Ammon's horn (tissue), 1 donor: ENCODE measurements at regions not wholly inside any gene's neighbourhood (a gene's known extent, or its start where the extent isn't known, plus 50 kb on each side); places are given as distances from the start of the nearest gene placed in this dataset.
"Not testable (repeated sequence)": the region's sequence is repeated elsewhere in the genome, so short reads cannot be mapped to it uniquely, and the experiment has no call there.

Experiments
- DNase-seq: peaks from one replicate; pipeline ENCODE4 v3.0.0-alpha.2; 2016; ENCODE audit warnings: low spot score

GRCh38 chr1:191752342-191752741 lies 405.9 kb upstream of the RGS18 start:
- DNase-seq: no peak

- DNase-seq: no peak
Observed at GRCh38 chr1:191760016-191760415, 398.2 kb upstream of the RGS18 start.

- DNase-seq: no peak
Observed at GRCh38 chr1:191788551-191788950, 369.7 kb upstream of the RGS18 start.

DNA sequence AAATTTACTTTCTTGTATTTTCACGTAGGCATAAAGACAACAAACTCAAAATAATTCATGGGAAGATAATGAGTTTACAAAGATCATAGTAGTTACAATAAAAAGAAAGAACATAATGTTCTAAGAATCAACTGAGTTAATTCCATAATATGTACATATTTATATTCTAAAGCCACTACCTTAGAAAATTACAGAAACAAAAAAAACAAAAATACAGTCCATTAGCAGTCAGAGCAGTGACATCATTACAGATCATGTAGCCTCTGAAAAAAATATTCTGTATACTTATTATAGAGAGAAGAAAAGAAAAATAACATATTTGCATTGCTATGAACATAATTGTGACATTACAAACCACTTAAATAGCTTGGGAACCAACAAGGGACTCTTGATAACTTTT lies 360.1 kb upstream of the RGS18 start:
- no peak for DNase-seq

GRCh38 chr1:191804311-191804710 lies 354.0 kb upstream of the RGS18 start:
- no peak for DNase-seq

GRCh38 chr1:191813593-191813992 lies 344.7 kb upstream of the RGS18 start:
- DNase-seq: not testable (repeated sequence)

DNA sequence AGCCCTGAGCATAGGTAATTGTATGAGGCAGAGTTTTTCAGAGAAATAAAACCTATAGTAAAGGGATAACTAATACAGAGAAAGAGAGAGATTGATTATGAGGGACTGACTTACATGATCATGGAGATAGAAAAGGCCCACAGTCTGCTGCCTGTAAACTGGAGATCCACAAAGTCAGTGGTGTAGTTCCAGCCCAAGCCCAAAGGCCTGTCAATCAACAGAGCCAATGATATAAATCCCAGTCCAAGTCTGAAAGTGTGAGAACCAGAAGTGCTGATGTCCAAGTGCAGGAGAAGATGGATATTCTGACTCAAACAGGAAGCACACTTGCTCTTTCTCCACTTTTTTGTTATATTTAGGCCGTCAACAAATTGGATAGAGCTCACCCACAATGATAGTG lies 340.1 kb upstream of the RGS18 start:
- no peak for DNase-seq

DNA sequence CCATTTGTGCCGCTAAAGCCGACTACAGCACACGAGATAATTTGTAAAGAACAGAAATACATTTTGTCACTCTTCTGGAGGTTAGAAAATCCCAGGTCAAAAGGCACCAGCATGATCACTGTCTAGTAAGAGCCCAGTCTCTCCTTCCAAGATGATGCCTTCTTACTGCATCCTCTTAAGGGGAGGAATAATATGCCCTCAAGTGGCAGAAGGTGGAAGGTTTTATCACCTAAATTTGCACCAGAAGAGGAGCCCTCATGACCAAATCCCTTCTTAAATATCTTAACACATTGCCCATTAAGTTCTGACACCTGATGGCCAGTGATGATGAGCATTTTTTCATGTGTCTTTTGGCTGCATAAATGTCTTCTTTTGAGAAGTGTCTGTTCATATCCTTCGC lies 326.7 kb upstream of the RGS18 start:
- no peak for DNase-seq

DNA sequence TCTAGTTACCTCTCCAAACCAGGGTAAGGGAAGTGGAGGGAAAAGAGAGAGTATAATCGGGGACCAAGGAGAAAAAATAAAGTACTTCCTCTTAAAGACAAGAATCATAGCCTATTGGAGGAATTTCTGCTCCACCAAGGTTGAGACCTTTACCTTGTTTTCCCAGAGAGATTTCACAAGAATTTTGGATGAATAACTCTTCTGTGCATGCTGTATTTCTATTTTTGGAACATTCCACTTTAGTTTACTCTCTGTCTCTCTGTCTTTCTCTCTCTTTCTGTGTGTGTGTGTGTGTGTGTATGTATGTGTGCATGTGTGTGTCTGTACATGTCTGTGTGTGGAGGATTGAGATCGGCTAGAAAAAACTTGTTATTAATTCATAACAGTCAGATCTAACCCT lies 318.4 kb upstream of the RGS18 start:
- no peak for DNase-seq

DNA sequence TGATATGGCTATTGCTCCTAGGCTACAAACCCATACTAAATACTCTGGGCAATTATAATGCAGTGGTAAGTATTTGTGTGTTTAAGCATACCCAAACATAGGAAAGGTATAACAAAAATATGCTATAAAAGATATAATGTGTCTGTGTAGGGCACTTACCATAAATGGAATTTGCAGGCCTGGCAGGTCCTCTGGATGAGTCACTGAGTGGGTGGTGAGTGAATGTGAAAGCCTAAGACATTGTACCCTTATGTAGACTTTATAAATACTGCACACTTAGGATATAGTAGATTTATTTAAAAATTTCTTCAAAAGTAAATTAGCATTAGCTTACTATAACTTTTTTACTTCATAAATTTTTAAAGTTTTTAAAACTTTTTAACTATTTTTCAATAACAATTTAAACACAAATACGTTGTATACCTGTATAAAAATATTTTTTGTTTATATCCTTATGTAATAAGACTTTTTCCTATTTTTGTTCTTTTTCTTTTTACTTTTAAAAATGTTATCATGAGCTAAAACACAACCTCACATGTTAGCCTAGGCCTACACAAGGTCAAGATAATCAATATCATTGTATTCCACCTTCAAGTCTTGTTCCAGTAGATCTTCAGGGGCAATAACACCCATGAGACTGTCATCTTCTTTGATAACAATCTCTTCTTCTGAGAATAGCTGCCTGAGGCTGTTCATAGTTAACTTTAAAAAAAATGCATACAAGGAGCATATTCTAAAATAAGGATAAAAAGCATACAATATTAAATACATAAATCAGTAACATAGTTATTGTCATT lies 306.3 kb upstream of the RGS18 start:
- DNase-seq: no peak

DNA sequence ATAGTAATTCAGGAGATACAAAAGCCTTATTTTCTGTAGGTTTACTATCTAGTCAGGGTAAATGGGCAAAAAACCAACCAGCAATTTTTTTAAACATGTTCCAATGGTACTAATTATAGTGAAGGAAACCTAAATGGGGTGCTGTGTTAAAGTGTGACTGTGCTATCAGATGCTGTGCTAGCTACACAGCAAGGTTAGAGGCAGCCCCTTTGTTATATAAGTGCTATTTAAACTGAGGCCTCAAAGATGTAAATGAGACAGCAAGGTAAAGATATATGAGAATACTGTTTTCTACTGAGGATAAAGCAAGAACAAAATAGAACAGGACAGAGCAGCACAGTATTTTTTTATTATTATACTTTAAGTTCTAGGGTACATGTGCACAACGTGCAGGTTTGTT lies 305.4 kb upstream of the RGS18 start:
- DNase-seq: no peak

DNA sequence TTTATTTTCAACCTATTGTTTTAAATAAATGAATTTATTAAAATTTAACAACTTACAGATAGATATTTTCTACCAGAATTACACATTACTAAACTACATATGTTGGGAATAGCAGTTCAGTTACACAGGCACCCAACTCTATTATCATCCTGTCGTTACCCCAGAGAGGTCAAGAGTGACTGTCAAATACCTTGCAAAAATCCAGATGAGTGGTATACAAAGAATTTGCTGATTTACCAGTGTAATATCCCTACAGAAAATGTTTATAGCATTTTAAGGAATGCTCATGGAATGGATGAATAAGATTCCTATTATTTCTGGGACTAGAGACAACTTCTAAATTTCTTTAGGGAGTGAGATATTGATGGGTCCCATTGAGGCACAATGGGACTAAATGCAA lies 300.7 kb upstream of the RGS18 start:
- no peak for DNase-seq

DNA sequence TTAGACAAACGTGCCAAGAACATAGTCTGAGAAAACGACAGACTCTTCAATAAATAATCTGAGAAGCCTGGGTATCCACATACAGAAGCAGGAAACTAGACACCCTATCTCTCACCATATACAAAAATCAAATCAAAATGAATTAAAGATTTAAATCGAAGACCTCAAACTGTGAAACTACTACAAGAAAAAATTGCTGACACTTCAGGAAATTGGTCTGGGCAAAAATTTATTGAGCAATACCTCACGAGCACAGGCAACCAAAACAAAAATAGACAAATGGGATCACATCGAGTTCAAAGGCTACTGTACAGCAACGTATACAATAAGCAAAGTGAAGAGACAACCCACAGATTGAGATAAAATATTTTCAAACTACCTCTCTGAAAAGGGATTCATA lies 292.8 kb upstream of the RGS18 start:
- DNase-seq: no peak

DNA sequence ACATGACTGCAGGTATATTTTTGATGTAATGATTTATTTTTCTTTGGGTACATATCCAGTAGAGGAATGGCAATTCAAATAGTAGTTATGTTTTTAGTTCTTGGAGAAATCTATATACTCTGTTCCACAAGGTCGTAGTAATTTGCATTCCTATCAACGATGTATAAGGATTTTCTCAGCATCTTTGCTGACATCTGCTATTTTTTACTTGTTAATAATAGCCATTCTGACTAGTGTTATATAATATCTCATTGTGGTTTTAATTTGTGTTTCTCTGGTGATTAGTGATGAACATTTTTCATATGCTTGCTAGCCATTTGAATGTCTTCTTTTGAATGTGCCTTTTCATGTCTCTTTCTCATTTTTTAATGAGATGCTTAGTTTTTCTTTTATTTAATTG lies 292.1 kb upstream of the RGS18 start:
- no peak for DNase-seq

- no peak for DNase-seq
Observed at GRCh38 chr1:191869790-191870312, 288.4 kb upstream of the RGS18 start.

GRCh38 chr1:191870490-191870889 lies 287.8 kb upstream of the RGS18 start:
- DNase-seq: no peak

GRCh38 chr1:191875994-191876393 lies 282.3 kb upstream of the RGS18 start:
- no peak for DNase-seq

GRCh38 chr1:191876631-191877030 lies 281.6 kb upstream of the RGS18 start:
- DNase-seq: no peak

- no peak for DNase-seq
Observed at GRCh38 chr1:191882870-191883269, 275.4 kb upstream of the RGS18 start.

- no peak for DNase-seq
Observed at GRCh38 chr1:191886977-191887376, 271.3 kb upstream of the RGS18 start.

DNA sequence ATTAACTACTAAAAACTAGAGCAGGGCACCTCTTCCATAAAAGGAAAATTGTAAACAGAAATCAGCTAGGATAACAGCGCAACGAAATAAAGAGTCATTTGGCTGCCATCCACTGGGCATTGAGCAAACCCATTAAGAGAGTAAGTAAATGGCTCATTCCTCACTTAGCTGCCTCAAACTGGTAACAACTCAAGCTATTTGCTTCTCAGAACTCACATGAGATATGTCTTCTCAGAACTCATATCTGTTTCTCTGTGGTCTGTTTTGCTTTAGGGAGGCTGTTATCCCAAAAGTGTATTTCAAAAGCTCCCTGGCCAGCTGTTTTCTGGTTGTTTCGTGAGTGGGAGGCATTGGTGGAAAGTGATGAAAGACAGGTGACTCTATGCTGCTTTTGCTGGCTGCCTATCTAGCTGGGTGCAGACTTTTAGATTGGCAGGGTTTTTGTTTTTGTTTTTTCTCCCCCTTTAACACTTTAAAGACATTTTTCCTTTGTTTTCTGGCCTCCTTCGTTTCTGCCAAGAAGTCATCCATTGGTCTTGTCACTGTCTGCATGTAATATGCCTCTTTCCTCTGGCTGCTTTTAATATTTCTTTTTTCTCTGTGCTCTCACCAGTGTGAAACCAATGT lies 269.2 kb upstream of the RGS18 start:
- no peak for DNase-seq

- no peak for DNase-seq
Observed at GRCh38 chr1:191889623-191890003, 268.6 kb upstream of the RGS18 start.

DNA sequence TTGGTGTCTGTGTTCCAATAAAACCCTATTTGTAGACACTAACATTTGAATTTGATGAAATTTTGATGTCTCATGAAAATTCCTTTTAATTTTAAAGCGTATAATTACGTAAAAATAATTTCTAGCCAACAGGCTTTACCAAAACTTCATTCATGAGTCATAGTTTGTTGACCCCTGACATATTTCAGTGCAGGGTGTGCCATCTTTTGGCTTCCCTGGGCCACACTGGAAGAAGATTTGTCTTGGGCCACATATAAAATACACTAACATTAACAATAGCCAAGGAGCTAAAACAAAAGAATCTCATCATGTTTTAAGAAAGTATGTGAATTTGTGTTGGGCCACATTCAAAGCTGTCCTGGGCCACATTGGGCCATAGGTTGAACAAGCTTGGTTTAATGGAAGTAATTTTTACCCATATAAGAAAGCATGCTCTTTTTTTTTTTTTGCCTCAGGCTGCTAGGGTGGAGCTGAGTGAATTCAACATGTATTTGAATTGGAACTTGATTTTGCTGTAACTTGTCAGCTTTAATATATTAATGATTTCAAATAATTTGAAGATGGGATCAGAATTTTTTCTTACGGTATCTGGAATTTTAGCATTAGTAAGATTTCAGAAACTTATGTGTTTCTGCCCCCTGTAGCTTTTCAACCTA lies 267.7 kb upstream of the RGS18 start:
- DNase-seq: no peak
